Keratinocyte (primary cell): ENCODE measurements at regions not wholly inside any gene's neighbourhood (a gene's known extent, or its start where the extent isn't known, plus 50 kb on each side); places are given as distances from the start of the nearest gene placed in this dataset.

ENCODE experiments used
- DNase-seq: peaks from one replicate; pipeline ENCODE4 v3.0.0-alpha.2; 2011; ENCODE audit warnings: low read depth, missing footprints, low spot score
- FAIRE-seq: peaks from 2 replicates; lab custom pipeline; 2011; peaks lifted over from hg19 to GRCh38; lab: Jason Lieb, UNC
- H2AFZ ChIP-seq: 2 replicates; pipeline ENCODE4 v1.6.0; 2012; ENCODE audit warnings: low read length, control low read depth, inconsistent platforms; ENCODE audit not compliant: control insufficient read depth
- H3K27ac ChIP-seq: 2 replicates; pipeline ENCODE4 v1.5.1; 2011; ENCODE audit warnings: low read length; ENCODE audit not compliant: control insufficient read depth, insufficient read depth
- H3K27me3 ChIP-seq: 3 replicates; pipeline ENCODE4 v1.6.0; 2011; ENCODE audit warnings: low read length; ENCODE audit not compliant: control insufficient read depth, insufficient read depth; ENCODE audit errors: extremely low read depth
- H3K36me3 ChIP-seq, 2 experiments: 2 replicates in 1 of 2; 3 replicates in 1 of 2; pipeline ENCODE4 v1.5.1; 2011; ENCODE audit warnings: low read length in 2 of 2, mild to moderate bottlenecking in 1 of 2; ENCODE audit not compliant: control insufficient read depth in 2 of 2, insufficient read depth in 2 of 2; ENCODE audit errors: extremely low read depth in 1 of 2
- H3K4me1 ChIP-seq: 3 replicates; pipeline ENCODE4 v1.5.1; 2011; ENCODE audit warnings: low read length; ENCODE audit not compliant: control insufficient read depth, insufficient read depth; ENCODE audit errors: extremely low read depth
- H3K4me2 ChIP-seq: 3 replicates; pipeline ENCODE4 v1.6.0; 2011; ENCODE audit warnings: low read depth, low read length; ENCODE audit not compliant: control insufficient read depth, insufficient read depth; ENCODE audit errors: extremely low read depth
- H3K4me3 ChIP-seq, 3 experiments: fragments of 200-600 bp in 1 of 3; sonication (generic) in 1 of 3; 2 replicates in 2 of 3; 3 replicates in 1 of 3; pipeline ENCODE4 v1.5.1; 2011 to 2016; ENCODE audit warnings: low read length in 3 of 3, mild to moderate bottlenecking in 3 of 3, control low read depth in 2 of 3, inconsistent platforms in 1 of 3, low read depth in 1 of 3, mixed read lengths in 1 of 3, mixed run types in 1 of 3, moderate library complexity in 1 of 3; ENCODE audit not compliant: control insufficient read depth in 2 of 3, insufficient read depth in 2 of 3; ENCODE audit errors: extremely low read depth in 1 of 3
- H3K79me2 ChIP-seq: 2 replicates; pipeline ENCODE4 v1.6.0; 2012; ENCODE audit warnings: low read length; ENCODE audit not compliant: control insufficient read depth, insufficient read depth
- H3K9ac ChIP-seq: 3 replicates; pipeline ENCODE4 v1.6.0; 2011; ENCODE audit warnings: low read length; ENCODE audit not compliant: control insufficient read depth, insufficient read depth; ENCODE audit errors: extremely low read depth
- H3K9me1 ChIP-seq: 3 replicates; pipeline ENCODE4 v1.6.0; 2011; ENCODE audit warnings: low read length; ENCODE audit not compliant: control insufficient read depth, insufficient read depth; ENCODE audit errors: extremely low read depth
- H3K9me3 ChIP-seq: 2 replicates; pipeline ENCODE4 v1.5.1; 2012; ENCODE audit warnings: low read depth, low read length; ENCODE audit not compliant: control insufficient read depth
- H4K20me1 ChIP-seq: 3 replicates; pipeline ENCODE4 v1.6.0; 2011; ENCODE audit warnings: low read length; ENCODE audit not compliant: control insufficient read depth, insufficient read depth; ENCODE audit errors: extremely low read depth
- CTCF ChIP-seq, 3 experiments: IDR thresholded peaks in 1 of 3; conservative IDR thresholded peaks in 1 of 3; optimal IDR thresholded peaks in 1 of 3; 2 replicates in 2 of 3; 3 replicates in 1 of 3; pipeline versions ENCODE3 to v1.5.1; 2011; ENCODE audit warnings: low read length in 3 of 3, mild to moderate bottlenecking in 3 of 3, moderate library complexity in 2 of 3, control low read depth in 1 of 3, inconsistent platforms in 1 of 3; ENCODE audit not compliant: insufficient read depth in 2 of 3; ENCODE audit errors: extremely low read depth in 1 of 3
- EZH2 ChIP-seq: IDR thresholded peaks from one replicate; pipeline ENCODE4 v1.6.1; 2012; ENCODE audit warnings: inconsistent platforms, mild to moderate bottlenecking, low read length, moderate library complexity
- dilution Hi-C: fragments of 300-500 bp; cut with MboI; formaldehyde crosslinking; loops from one replicate; pipeline ENCODE4 v1.7.0; 2020; ENCODE audit warnings: low sequenced_read_pairs; ENCODE audit not compliant: extremely low pct_ligation_motif_present

- no peak overlapping the region for H3K9ac ChIP-seq
- H3K27ac ChIP-seq: no peak overlapping the region
- no peaks in the 10 kb centered on the region for H3K36me3 ChIP-seq
- no peaks in the 10 kb centered on the region for H3K9me1 ChIP-seq
- no peaks in the 10 kb centered on the region for H3K79me2 ChIP-seq
- no peak overlapping the region for H2AFZ ChIP-seq
- DNase-seq (no peak), FAIRE-seq (no peak)
- H3K4me2 ChIP-seq: no peak overlapping the region
- no peaks in the 10 kb centered on the region for H3K9me3 ChIP-seq
- H3K4me1 ChIP-seq: no peaks in the 10 kb centered on the region
- no peaks in the 10 kb centered on the region for H4K20me1 ChIP-seq
- dilution Hi-C loops: no loop called here
- no peak overlapping the region for H3K4me3 ChIP-seq
- H3K27me3 ChIP-seq: peaks cover 9% of the 10 kb centered on the region
- TF ChIP-seq EZH2: no peak
- no peak for TF ChIP-seq CTCF (optimal IDR thresholded peaks at IDR 0.05 in 1 of 3, IDR thresholded peaks at IDR 0.05 in 1 of 3, conservative IDR thresholded peaks at IDR 0.05 in 1 of 3; ENCODE audit: extremely low read depth in 1 of 3, insufficient read depth in 2 of 3, low read length in 3 of 3)
These were observed 379.1 kb upstream of the PROK2 start for GRCh38 chr3:72163809-72164634.

GRCh38 chr3:72162649-72163184, 377.8 kb upstream of the PROK2 start:
- H3K9me3 ChIP-seq: no peaks in the 10 kb centered on the region
- TF ChIP-seq CTCF (optimal IDR thresholded peaks at IDR 0.05 in 1 of 3, IDR thresholded peaks at IDR 0.05 in 1 of 3, conservative IDR thresholded peaks at IDR 0.05 in 1 of 3; ENCODE audit: extremely low read depth in 1 of 3, insufficient read depth in 2 of 3, low read length in 3 of 3) (no peak), EZH2 (no peak)
- no peak overlapping the region for H3K27ac ChIP-seq
- H2AFZ ChIP-seq: no peak overlapping the region
- dilution Hi-C loops: no loop called here
- H3K4me3 ChIP-seq: no peak overlapping the region
- peaks cover 9% of the 10 kb centered on the region for H3K27me3 ChIP-seq
- H3K36me3 ChIP-seq: no peaks in the 10 kb centered on the region
- DNase-seq: no peak
- no peak for FAIRE-seq
- H3K79me2 ChIP-seq: no peaks in the 10 kb centered on the region
- no peaks in the 10 kb centered on the region for H4K20me1 ChIP-seq
- H3K4me2 ChIP-seq: no peak overlapping the region
- H3K4me1 ChIP-seq: no peaks in the 10 kb centered on the region
- no peaks in the 10 kb centered on the region for H3K9me1 ChIP-seq
- no peak overlapping the region for H3K9ac ChIP-seq
